ENCODE measurements at regions not wholly inside any gene's neighbourhood (a gene's known extent, or its start where the extent isn't known, plus 50 kb on each side); places are given as distances from the start of the nearest gene placed in this dataset.
A peak's percentile ranks its signal among the peaks of the same experiment; 100 is the strongest.

DNA sequence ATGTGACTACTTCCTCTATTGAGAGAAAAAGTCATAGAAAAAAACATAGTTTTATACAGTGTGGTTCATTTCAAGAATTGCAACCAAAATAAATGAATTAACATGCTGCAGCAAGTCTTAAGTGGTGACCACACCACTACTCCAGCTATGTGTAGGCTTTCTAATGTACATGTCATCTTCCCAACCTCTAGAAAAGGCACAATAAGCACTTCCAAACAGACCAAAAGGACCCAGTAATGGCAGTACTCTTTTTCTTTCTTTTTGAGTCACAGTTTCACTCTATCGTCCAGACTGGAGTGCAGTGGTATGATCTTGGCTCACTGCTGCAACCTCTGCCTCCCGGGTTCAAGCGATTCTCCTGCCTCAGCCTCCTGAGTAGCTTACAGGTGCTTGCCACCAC, 219.3 kb upstream of the KBTBD8 start:
- no peaks in the 10 kb centered on the region for H3K36me3 ChIP-seq (ENCODE audit: control insufficient read depth, insufficient read depth, low read length)
- H3K4me3 ChIP-seq (ENCODE audit: extremely low read depth, insufficient read depth, low read length, poor library complexity, severe bottlenecking) = no peak overlapping the region
- H3K4me1 ChIP-seq (ENCODE audit: control insufficient read depth, insufficient read depth, low read length, poor library complexity, severe bottlenecking) = no peaks in the 10 kb centered on the region
- H3K27ac ChIP-seq (ENCODE audit: low read depth, low read length, severe bottlenecking) = no peak overlapping the region
- no peaks in the 10 kb centered on the region for H3K9me3 ChIP-seq (ENCODE audit: control insufficient read depth, low read length)
- WGBS, 2 experiments (ENCODE audit: insufficient coverage in 2 of 2) = 100% methylated on average over 1 to 3 of the region's 3 CpGs

DNA sequence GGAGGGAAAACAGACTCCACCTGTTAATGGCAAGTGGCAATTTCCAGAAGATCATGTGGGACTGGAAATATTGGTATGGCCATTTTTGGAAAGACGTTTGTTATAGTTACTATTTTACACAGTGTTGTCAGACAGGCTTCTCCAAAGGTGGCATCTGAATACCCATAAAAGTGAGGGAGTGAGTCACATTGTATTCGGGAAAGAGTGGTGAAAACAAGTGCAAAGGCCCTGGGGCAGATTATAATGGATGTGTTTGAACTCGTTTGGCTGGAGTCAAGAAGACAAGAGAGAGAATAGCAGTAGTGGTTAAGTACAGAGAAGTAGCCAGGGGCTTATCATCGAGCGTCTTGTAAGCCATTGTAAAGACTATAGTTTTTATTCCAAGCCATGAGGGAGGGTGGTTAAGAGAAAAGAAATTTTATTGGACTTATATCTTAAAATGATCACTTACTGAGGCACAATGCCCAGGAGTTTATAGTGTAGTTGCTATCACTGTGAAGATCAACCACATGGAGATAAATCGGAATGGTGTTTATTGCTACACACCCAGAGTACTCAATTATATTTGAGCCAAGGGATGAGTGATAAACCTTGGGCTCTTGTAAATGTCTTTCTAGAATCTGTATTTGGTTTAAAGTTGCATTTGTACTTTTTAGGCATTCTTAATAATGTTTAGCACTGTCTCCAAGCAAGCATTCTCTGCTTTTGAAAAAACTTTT, 212.8 kb upstream of the KBTBD8 start:
- Histone ChIP-seq H3K4me3 (ENCODE audit: extremely low read depth, insufficient read depth, low read length, poor library complexity, severe bottlenecking) (no peak overlapping the region), H3K27ac (ENCODE audit: low read depth, low read length, severe bottlenecking) (no peak overlapping the region), H3K4me1 (ENCODE audit: control insufficient read depth, insufficient read depth, low read length, poor library complexity, severe bottlenecking) (no peaks in the 10 kb centered on the region), H3K36me3 (ENCODE audit: control insufficient read depth, insufficient read depth, low read length) (no peaks in the 10 kb centered on the region), H3K9me3 (ENCODE audit: control insufficient read depth, low read length) (no peaks in the 10 kb centered on the region)
- 84 to 89% methylated on average over 5 of the region's 6 CpGs for WGBS, 2 experiments (ENCODE audit: insufficient coverage in 2 of 2)

DNA sequence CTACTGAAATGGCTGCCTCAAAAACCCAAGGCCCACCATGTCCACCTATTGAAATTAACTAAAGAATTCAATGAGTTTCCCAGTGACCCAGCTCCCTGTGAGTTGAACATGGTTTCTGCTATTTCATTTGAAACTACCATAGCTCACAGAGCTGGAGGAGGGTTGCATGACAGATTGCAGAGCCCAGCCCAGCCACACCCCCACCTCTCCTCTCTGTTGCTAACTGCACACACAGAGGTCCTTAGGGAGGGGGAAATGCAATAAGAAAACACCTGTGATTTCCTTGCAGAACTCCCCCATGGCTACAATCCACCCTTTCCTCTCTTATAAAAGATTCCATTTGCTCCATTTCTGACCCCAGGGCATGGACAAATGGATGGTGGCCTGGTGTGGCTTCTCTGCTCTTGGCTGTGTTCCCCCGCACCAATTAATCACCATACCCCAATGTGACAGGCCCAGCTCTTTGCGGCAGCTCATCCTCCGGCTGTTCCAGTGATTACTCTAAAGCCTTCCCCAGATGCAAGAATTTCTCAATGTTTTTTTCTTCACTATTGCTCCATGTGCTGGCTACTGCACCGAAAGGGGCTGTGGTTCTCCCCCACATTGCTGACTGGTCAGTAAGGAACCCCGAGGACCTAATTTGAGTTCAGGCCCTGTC, 208.4 kb upstream of the KBTBD8 start:
- H3K4me1 ChIP-seq (ENCODE audit: control insufficient read depth, insufficient read depth, low read length, poor library complexity, severe bottlenecking) = no peaks in the 10 kb centered on the region
- H3K27ac ChIP-seq (ENCODE audit: low read depth, low read length, severe bottlenecking) = no peak overlapping the region
- no peak overlapping the region for H3K4me3 ChIP-seq (ENCODE audit: extremely low read depth, insufficient read depth, low read length, poor library complexity, severe bottlenecking)
- WGBS, 2 experiments (ENCODE audit: insufficient coverage in 2 of 2) = 82 to 85% methylated on average over 4 to 5 of the region's 5 CpGs
- no peaks in the 10 kb centered on the region for H3K36me3 ChIP-seq (ENCODE audit: control insufficient read depth, insufficient read depth, low read length)
- no peaks in the 10 kb centered on the region for H3K9me3 ChIP-seq (ENCODE audit: control insufficient read depth, low read length)

DNA sequence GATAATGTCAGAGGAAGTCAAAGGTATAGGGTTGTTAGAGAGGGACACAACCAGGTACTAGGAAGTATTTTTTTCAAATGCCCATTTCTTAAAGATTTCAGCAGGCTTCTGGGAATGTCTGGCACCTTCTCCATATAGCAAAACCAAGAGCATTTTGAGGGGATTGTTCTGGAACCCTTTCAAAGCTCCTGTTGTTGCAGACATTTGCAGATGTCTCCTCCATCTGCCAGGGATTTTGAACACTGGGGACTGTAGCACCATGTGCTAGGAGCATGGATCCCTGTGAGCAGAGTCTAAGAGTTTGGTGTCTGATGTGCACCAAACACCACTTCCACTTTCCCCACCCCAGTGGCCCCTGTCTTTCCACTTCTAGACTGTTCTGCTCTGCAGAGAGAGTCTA, 206.0 kb upstream of the KBTBD8 start:
- Histone ChIP-seq H3K4me1 (ENCODE audit: control insufficient read depth, insufficient read depth, low read length, poor library complexity, severe bottlenecking) (no peaks in the 10 kb centered on the region), H3K27ac (ENCODE audit: low read depth, low read length, severe bottlenecking) (no peak overlapping the region), H3K36me3 (ENCODE audit: control insufficient read depth, insufficient read depth, low read length) (no peaks in the 10 kb centered on the region), H3K4me3 (ENCODE audit: extremely low read depth, insufficient read depth, low read length, poor library complexity, severe bottlenecking) (no peak overlapping the region), H3K9me3 (ENCODE audit: control insufficient read depth, low read length) (no peaks in the 10 kb centered on the region)

DNA sequence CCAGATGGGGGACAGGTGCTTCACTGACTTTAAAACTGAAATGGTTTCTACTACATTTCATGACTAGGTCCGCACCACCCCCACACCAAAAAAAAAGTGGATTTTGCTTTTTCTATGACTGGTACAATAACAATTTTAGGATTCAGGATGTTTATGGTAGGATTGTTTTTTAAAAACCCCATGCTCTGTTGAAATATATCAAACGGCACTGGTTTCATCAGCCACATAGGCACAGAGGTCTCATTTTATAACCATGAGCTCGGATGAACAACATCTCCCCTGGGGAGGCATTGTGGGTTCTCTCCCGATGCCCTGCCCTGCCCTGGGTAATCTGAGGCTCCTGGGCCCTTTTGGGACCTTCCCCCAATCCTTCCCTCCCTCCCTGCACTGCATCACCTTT, 202.7 kb upstream of the KBTBD8 start:
- H3K4me3 ChIP-seq (ENCODE audit: extremely low read depth, insufficient read depth, low read length, poor library complexity, severe bottlenecking) = no peak overlapping the region
- H3K36me3 ChIP-seq (ENCODE audit: control insufficient read depth, insufficient read depth, low read length) = no peaks in the 10 kb centered on the region
- no peak overlapping the region for H3K27ac ChIP-seq (ENCODE audit: low read depth, low read length, severe bottlenecking)
- H3K4me1 ChIP-seq (ENCODE audit: control insufficient read depth, insufficient read depth, low read length, poor library complexity, severe bottlenecking) = no peaks in the 10 kb centered on the region
- H3K9me3 ChIP-seq (ENCODE audit: control insufficient read depth, low read length) = no peaks in the 10 kb centered on the region
- WGBS, 2 experiments (ENCODE audit: insufficient coverage in 2 of 2) = 64 to 78% methylated on average over 3 of the region's 4 CpGs

DNA sequence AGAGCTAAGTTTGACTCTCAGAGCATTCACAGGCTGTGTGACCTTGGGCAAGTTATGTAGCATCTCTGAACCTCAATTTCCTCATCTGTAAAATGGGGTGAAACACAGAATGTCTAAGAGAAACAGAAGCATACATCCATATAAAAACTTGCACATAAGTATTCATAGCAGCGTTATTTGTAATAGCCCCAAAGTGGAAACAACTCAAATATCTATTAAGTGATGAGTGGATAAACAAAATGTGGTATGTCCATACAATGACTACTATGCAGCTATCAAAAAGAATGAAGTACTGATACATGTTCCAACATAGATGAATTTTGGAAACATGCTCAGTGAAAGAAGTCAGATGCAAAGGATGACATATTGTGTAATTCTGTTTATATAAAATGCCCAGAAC, 201.8 kb upstream of the KBTBD8 start:
- H3K9me3 ChIP-seq (ENCODE audit: control insufficient read depth, low read length) = no peaks in the 10 kb centered on the region
- H3K36me3 ChIP-seq (ENCODE audit: control insufficient read depth, insufficient read depth, low read length) = no peaks in the 10 kb centered on the region
- H3K4me3 ChIP-seq (ENCODE audit: extremely low read depth, insufficient read depth, low read length, poor library complexity, severe bottlenecking) = no peak overlapping the region
- no CpG with 5 or more reads among the region's 1 CpG for WGBS, 2 experiments (ENCODE audit: insufficient coverage in 2 of 2)
- H3K27ac ChIP-seq (ENCODE audit: low read depth, low read length, severe bottlenecking) = no peak overlapping the region
- no peaks in the 10 kb centered on the region for H3K4me1 ChIP-seq (ENCODE audit: control insufficient read depth, insufficient read depth, low read length, poor library complexity, severe bottlenecking)

DNA sequence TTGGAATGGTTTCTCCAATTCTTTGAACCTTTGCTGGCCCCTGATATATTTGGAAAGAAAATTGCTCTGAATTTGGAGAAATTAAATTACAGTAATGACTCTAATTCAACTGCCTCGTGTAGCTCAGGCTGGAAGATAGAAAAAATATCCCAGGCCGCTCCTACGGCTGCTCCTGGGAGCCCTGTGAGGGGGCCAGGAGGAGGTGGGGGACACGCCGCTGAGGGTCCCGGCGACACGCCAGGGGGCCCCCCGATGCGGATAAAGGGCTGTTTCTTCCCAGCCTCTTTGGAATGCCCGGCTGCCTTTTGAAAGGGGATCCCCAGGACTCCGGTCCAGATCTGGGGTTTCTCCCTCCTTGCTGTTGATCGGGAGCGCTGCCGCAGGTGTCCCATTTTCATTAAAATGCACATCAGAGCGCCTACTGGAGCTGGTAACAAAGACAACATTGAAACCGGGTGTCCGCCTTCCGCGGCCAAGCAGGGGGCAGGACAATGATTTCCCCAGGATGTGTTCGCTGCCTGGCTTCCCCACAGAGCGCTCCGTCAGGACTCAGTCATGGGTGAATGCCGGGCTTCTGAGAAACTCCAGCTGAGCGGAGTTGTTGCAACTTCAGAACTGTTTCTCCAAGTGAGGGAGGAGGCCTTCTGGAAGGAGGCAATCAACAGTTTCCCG, 200.1 kb upstream of the KBTBD8 start:
- WGBS, 2 experiments (ENCODE audit: insufficient coverage in 2 of 2) = 15 to 16% methylated on average over 24 of the region's 26 CpGs
- no peak overlapping the region for H3K27ac ChIP-seq (ENCODE audit: low read depth, low read length, severe bottlenecking)

DNA sequence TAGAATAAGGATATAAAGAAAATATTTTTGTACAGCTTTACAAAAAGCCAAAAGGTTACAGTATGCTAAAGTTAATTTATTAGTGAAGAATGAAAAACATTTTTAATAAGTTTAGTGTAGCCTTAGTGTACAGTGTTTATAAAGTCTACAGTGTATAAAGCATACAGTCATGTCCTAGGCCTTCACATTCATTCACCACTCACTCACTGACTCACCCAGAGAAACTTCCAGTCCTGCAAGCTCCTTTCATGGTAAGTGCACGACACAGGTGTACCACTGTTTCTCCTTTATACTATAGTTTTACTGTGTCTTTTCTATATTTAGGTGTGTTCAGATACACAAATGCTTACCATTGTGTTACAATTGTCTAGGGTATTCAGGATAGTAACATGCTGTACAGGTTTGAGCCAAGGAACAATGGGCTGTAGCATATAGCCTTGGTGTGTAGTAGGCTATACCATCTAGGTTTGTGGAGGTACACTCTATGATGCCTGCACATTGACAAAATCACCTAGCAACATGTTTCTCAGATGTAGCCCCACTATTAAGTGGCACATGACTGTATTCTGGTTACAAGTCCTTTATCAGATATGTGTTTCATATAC, 197.1 kb upstream of the KBTBD8 start:
- no peaks in the 10 kb centered on the region for H3K36me3 ChIP-seq (ENCODE audit: control insufficient read depth, insufficient read depth, low read length)
- WGBS, 2 experiments (ENCODE audit: insufficient coverage in 2 of 2) = no CpG with 5 or more reads among the region's 1 CpG
- H3K9me3 ChIP-seq (ENCODE audit: control insufficient read depth, low read length) = no peaks in the 10 kb centered on the region
- no peaks in the 10 kb centered on the region for H3K4me1 ChIP-seq (ENCODE audit: control insufficient read depth, insufficient read depth, low read length, poor library complexity, severe bottlenecking)
- H3K4me3 ChIP-seq (ENCODE audit: extremely low read depth, insufficient read depth, low read length, poor library complexity, severe bottlenecking) = no peak overlapping the region
- H3K27ac ChIP-seq (ENCODE audit: low read depth, low read length, severe bottlenecking) = no peak overlapping the region

More for the DNA sequence above, 200.1 kb upstream of the KBTBD8 start:
- H3K9me3 ChIP-seq (ENCODE audit: control insufficient read depth, low read length) = no peaks in the 10 kb centered on the region
- peak overlapping the region; percentile 23 for H3K4me3 ChIP-seq (ENCODE audit: extremely low read depth, insufficient read depth, low read length, poor library complexity, severe bottlenecking)
- no peaks in the 10 kb centered on the region for H3K36me3 ChIP-seq (ENCODE audit: control insufficient read depth, insufficient read depth, low read length)
- H3K4me1 ChIP-seq (ENCODE audit: control insufficient read depth, insufficient read depth, low read length, poor library complexity, severe bottlenecking) = no peaks in the 10 kb centered on the region

DNA sequence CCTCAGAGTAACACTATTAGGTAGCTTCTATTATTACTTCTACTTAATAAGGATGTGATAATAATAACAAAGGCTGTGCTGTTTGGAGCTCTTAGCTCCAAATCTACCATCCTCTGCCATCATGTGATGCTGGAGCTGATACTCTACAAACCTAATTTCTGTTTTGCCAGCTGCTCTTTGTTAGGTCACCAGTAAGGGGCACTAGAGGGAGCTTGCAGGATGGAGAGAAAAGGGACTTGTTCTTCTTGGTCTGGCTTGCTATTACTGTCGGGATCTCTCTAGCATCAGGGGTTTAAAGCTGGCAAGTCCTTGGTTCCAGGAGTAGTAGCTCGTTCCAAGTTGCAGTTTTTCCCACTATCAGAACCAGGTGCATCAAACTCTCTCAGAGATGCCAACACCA, 194.9 kb upstream of the KBTBD8 start:
- Histone ChIP-seq H3K36me3 (ENCODE audit: control insufficient read depth, insufficient read depth, low read length) (no peaks in the 10 kb centered on the region), H3K9me3 (ENCODE audit: control insufficient read depth, low read length) (no peaks in the 10 kb centered on the region), H3K4me3 (ENCODE audit: extremely low read depth, insufficient read depth, low read length, poor library complexity, severe bottlenecking) (no peak overlapping the region), H3K27ac (ENCODE audit: low read depth, low read length, severe bottlenecking) (no peak overlapping the region), H3K4me1 (ENCODE audit: control insufficient read depth, insufficient read depth, low read length, poor library complexity, severe bottlenecking) (no peaks in the 10 kb centered on the region)
- 83 to 100% methylated on average over 1 to 2 of the region's 2 CpGs for WGBS, 2 experiments (ENCODE audit: insufficient coverage in 2 of 2)

DNA sequence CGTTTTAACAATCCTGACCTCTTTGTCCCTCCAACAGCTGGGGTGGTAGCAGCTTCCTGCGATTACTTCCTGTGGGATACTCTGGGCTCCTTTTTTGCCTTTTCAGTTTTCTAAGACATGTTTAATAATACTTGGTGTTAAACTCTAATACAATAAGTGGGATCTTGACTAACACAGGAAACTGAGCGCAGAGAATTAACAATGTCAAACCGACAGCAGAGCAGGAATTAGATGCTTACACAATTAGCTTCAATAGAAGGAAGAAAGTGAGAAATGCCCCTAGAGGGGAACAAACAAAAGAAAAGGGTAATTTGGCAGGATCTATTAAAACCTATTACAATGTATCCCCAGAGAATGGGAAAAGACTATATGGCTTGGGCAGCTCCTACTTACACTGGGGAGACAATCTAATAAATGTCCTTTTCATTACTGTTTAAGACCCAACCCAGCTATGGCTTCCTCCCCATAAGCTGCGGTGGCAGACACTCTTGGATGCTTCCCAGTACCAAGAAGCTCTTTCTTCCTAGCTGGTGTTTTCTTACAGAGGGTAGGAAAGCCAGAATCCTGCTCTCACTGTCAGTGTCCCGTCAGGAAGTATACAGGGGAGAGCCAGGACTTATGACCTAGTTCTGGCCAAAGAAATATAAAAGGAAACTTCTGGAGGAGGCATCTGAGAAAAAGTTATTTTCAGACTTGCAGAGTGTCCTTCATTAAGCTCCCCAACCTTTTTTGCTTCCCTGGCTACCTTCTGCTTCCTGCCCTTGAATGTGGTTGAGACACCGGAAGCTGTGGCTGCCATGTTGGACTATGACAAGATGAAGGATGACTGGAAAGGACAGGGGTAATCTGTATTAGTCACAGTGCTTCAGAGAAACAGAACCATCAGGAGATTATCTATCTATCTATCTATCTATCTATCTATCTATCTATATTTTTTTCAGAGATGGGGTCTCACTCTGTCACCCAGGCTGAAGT, 194.1 kb upstream of the KBTBD8 start:
- Histone ChIP-seq H3K4me3 (ENCODE audit: extremely low read depth, insufficient read depth, low read length, poor library complexity, severe bottlenecking) (no peak overlapping the region), H3K36me3 (ENCODE audit: control insufficient read depth, insufficient read depth, low read length) (no peaks in the 10 kb centered on the region), H3K4me1 (ENCODE audit: control insufficient read depth, insufficient read depth, low read length, poor library complexity, severe bottlenecking) (no peaks in the 10 kb centered on the region), H3K9me3 (ENCODE audit: control insufficient read depth, low read length) (no peaks in the 10 kb centered on the region), H3K27ac (ENCODE audit: low read depth, low read length, severe bottlenecking) (no peak overlapping the region)
- 100% methylated on average over 1 of the region's 7 CpGs for WGBS, 2 experiments (ENCODE audit: insufficient coverage in 2 of 2)

Measured in mesodermal cell (in vitro differentiated cells).